ENCODE measurements at regions not wholly inside any gene's neighbourhood (a gene's known extent, or its start where the extent isn't known, plus 50 kb on each side); places are given as distances from the start of the nearest gene placed in this dataset.
"Not testable (repeated sequence)": the region's sequence is repeated elsewhere in the genome, so short reads cannot be mapped to it uniquely, and the experiment has no call there.

DNA sequence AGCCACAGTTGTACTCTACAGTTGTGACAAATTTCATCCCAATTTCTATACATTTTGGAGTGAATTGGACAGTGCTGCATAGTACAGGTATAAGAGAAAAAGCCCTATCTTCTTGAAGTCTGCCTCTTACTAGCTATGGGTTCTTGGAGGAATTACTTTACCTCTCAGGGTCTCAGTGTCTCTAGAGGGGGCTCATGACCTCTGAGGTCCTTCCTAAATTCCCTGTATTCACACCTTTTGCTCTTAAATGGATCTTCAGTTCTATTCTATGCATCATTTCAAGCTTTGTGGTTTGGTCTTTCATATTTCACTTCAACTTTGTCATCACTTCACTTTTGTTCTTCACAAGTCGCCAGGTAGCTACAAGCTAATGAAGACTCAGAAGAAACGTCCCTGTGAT is 71.2 kb upstream of the ERCC4 start:
- ChIA-PET POLR2A (no interaction called here), CTCF (no interaction called here)
- intact Hi-C loops (cut with micrococcal nuclease), result no loop called here
- Histone ChIP-seq H3K79me2 (ENCODE audit: control insufficient read depth, insufficient read depth, low read length) (no peaks in the 10 kb centered on the region), H3K4me3 (replicated peaks in 1 of 3; ENCODE audit: insufficient read depth in 1 of 3, low read depth in 1 of 3, low read length in 3 of 3) (no peak overlapping the region), H3K9me1 (replicated peaks; ENCODE audit: control insufficient read depth, extremely low read depth, insufficient read depth, low read length) (no peaks in the 10 kb centered on the region), H3K9me3 (replicated peaks; ENCODE audit: control insufficient read depth, insufficient read depth, low read length) (no peaks in the 10 kb centered on the region), H3K27ac (ENCODE audit: insufficient read depth, low read depth, low read length) (no peak overlapping the region), H3K4me1 (ENCODE audit: control insufficient read depth, extremely low read depth, insufficient read depth, low read length) (no peaks in the 10 kb centered on the region), H4K20me1 (replicated peaks; ENCODE audit: control insufficient read depth, extremely low read depth, insufficient read depth, low read length) (no peaks in the 10 kb centered on the region), H3K9ac (replicated peaks; ENCODE audit: extremely low read depth, insufficient read depth, low read length) (no peak overlapping the region), H2AFZ (ENCODE audit: low read depth, low read length) (no peak overlapping the region), H3K4me2 (ENCODE audit: insufficient read depth, low read length) (no peak overlapping the region), H3K27me3 (ENCODE audit: control insufficient read depth in 2 of 2, insufficient read depth in 2 of 2, low read length in 2 of 2) (no peaks in the 10 kb centered on the region), H3K36me3 (ENCODE audit: control insufficient read depth in 2 of 2, extremely low read depth in 1 of 2, insufficient read depth in 2 of 2, low read length in 2 of 2) (no peaks in the 10 kb centered on the region)
- DNase-seq (ENCODE audit: low read depth, low spot score), result no peak
- dilution Hi-C loops (cut with MboI; ENCODE audit: extremely low pct_ligation_motif_present, low sequenced_read_pairs), result no loop called here
- no peak for FAIRE-seq
- BruUV-seq (replicated peaks), result no TSS peak
- TF ChIP-seq EZH2 (IDR thresholded peaks at IDR 0.05; ENCODE audit: borderline replicate concordance, low read depth, low read length, severe bottlenecking) (no peak), MYC (IDR thresholded peaks at IDR 0.05; ENCODE audit: low read depth, low read length) (no peak), JUN (IDR thresholded peaks at IDR 0.05; ENCODE audit: borderline replicate concordance, insufficient read depth, insufficient read length, low read depth) (no peak), FOS (IDR thresholded peaks at IDR 0.05; ENCODE audit: borderline replicate concordance, insufficient read depth, low read length) (no peak), GATA2 (IDR thresholded peaks at IDR 0.05; ENCODE audit: insufficient read depth, insufficient read length, low read depth, low read length) (no peak), POLR2A (IDR thresholded peaks at IDR 0.05; ENCODE audit: low read depth, low read length) (no peak), POLR2AphosphoS5 (IDR thresholded peaks at IDR 0.05; ENCODE audit: insufficient read depth, low read depth, low read length) (no peak)
- TF ChIP-seq, protein P1, sequence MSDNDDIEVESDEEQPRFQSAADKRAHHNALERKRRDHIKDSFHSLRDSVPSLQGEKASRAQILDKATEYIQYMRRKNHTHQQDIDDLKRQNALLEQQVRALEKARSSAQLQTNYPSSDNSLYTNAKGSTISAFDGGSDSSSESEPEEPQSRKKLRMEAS (IDR thresholded peaks at IDR 0.05; ENCODE audit: insufficient read depth, insufficient read length), result no peak
- TF ChIP-seq, protein P2, sequence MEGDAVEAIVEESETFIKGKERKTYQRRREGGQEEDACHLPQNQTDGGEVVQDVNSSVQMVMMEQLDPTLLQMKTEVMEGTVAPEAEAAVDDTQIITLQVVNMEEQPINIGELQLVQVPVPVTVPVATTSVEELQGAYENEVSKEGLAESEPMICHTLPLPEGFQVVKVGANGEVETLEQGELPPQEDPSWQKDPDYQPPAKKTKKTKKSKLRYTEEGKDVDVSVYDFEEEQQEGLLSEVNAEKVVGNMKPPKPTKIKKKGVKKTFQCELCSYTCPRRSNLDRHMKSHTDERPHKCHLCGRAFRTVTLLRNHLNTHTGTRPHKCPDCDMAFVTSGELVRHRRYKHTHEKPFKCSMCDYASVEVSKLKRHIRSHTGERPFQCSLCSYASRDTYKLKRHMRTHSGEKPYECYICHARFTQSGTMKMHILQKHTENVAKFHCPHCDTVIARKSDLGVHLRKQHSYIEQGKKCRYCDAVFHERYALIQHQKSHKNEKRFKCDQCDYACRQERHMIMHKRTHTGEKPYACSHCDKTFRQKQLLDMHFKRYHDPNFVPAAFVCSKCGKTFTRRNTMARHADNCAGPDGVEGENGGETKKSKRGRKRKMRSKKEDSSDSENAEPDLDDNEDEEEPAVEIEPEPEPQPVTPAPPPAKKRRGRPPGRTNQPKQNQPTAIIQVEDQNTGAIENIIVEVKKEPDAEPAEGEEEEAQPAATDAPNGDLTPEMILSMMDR (IDR thresholded peaks at IDR 0.05; ENCODE audit: extremely low read depth in 1 of 2, insufficient read depth in 1 of 2, low read depth in 1 of 2, low read length in 2 of 2), result no peak

DNA sequence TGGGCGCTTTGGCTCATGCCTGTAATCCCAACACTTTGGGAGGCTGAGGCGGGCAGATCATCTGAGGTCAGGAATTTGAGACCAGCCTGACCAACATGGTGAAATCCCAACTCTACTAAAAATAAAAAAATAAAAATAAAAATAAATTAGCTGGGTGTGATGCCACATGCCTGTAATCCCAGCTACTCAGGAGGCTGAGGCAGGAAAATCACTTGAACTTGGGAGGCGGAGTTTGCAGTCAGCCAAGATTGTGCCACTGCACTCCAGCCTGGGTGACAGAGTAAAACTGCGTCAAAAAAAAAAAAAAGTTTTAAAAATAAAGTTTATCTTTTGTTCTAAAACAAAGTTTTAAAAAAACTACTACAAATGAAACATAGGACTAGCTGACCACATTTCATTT is 69.8 kb upstream of the ERCC4 start:
- H3K4me2 ChIP-seq (ENCODE audit: insufficient read depth, low read length); POLR2A ChIA-PET; H3K9me1 ChIP-seq (replicated peaks; ENCODE audit: control insufficient read depth, extremely low read depth, insufficient read depth, low read length); H3K9ac ChIP-seq (replicated peaks; ENCODE audit: extremely low read depth, insufficient read depth, low read length); H2AFZ ChIP-seq (ENCODE audit: low read depth, low read length); H3K4me3 ChIP-seq (replicated peaks in 1 of 3; ENCODE audit: insufficient read depth in 1 of 3, low read depth in 1 of 3, low read length in 3 of 3); H3K27me3 ChIP-seq (ENCODE audit: control insufficient read depth in 2 of 2, insufficient read depth in 2 of 2, low read length in 2 of 2); CTCF ChIA-PET; H4K20me1 ChIP-seq (replicated peaks; ENCODE audit: control insufficient read depth, extremely low read depth, insufficient read depth, low read length); H3K36me3 ChIP-seq (ENCODE audit: control insufficient read depth in 2 of 2, extremely low read depth in 1 of 2, insufficient read depth in 2 of 2, low read length in 2 of 2); DNase-seq (ENCODE audit: low read depth, low spot score); dilution Hi-C loops (cut with MboI; ENCODE audit: extremely low pct_ligation_motif_present, low sequenced_read_pairs); H3K9me3 ChIP-seq (replicated peaks; ENCODE audit: control insufficient read depth, insufficient read depth, low read length); H3K27ac ChIP-seq (ENCODE audit: insufficient read depth, low read depth, low read length); H3K4me1 ChIP-seq (ENCODE audit: control insufficient read depth, extremely low read depth, insufficient read depth, low read length); FAIRE-seq; BruUV-seq (replicated peaks); H3K79me2 ChIP-seq (ENCODE audit: control insufficient read depth, insufficient read depth, low read length); intact Hi-C loops (cut with micrococcal nuclease): not testable (repeated sequence)

Data from endothelial cell of umbilical vein (primary cell).